ENCODE measurements at regions not wholly inside any gene's neighbourhood (a gene's known extent, or its start where the extent isn't known, plus 50 kb on each side); places are given as distances from the start of the nearest gene placed in this dataset.

DNA sequence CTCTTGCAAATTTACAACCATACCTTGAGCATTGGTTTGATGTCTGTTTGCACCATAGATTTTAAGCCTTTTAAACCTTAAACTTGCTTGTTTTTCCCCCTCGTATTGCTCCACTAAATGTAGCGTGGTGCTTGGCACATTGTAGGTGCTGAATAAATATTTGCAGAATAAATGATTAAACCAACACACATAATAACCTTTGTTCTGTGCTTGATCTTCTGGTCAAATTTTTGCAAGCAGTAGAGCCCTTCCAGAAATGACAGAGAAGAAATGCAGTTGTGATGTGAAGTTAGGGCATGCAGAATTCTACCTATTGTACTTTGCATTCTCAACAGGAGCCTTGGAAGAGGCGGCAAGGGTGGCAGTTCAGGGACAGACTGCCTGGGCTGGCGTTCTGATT, 394.4 kb upstream of the TBX3 start:
- no peak for TF ChIP-seq EP300 (IDR thresholded peaks at IDR 0.05)
- TF ChIP-seq, protein P1, sequence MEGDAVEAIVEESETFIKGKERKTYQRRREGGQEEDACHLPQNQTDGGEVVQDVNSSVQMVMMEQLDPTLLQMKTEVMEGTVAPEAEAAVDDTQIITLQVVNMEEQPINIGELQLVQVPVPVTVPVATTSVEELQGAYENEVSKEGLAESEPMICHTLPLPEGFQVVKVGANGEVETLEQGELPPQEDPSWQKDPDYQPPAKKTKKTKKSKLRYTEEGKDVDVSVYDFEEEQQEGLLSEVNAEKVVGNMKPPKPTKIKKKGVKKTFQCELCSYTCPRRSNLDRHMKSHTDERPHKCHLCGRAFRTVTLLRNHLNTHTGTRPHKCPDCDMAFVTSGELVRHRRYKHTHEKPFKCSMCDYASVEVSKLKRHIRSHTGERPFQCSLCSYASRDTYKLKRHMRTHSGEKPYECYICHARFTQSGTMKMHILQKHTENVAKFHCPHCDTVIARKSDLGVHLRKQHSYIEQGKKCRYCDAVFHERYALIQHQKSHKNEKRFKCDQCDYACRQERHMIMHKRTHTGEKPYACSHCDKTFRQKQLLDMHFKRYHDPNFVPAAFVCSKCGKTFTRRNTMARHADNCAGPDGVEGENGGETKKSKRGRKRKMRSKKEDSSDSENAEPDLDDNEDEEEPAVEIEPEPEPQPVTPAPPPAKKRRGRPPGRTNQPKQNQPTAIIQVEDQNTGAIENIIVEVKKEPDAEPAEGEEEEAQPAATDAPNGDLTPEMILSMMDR (IDR thresholded peaks at IDR 0.05), result no peak
- no peak for TF ChIP-seq POLR2AphosphoS5 (IDR thresholded peaks at IDR 0.05)
- TF ChIP-seq POLR2A (IDR thresholded peaks at IDR 0.05), result no peak

All from upper lobe of left lung (tissue), 4 donors.